DND-41 (cell line): ENCODE measurements at regions not wholly inside any gene's neighbourhood (a gene's known extent, or its start where the extent isn't known, plus 50 kb on each side); places are given as distances from the start of the nearest gene placed in this dataset.

Experiments
- ATAC-seq: fragments of 200-7000 bp; cut with Tn5 transposase; 3 replicates; pipeline ENCODE4 v1.9.1; 2021; ENCODE audit warnings: low read depth; ENCODE audit not compliant: insufficient read depth
- DNase-seq: peaks from one replicate; pipeline ENCODE4 v3.0.0-alpha.2; 2020
- H2AFZ ChIP-seq: 2 replicates; pipeline ENCODE4 v1.6.0; 2012; ENCODE audit warnings: low read depth, low read length
- H3K27ac ChIP-seq: 2 replicates; pipeline ENCODE4 v1.5.1; 2012; ENCODE audit warnings: low read length, inconsistent platforms
- H3K27me3 ChIP-seq: fragments of 200-600 bp; sonication (generic); 2 replicates; pipeline ENCODE4 v1.6.0; 2012; ENCODE audit warnings: low read length, mild to moderate bottlenecking, inconsistent platforms; ENCODE audit not compliant: insufficient read depth, poor library complexity
- H3K36me3 ChIP-seq: 2 replicates; pipeline ENCODE4 v1.5.1; 2012; ENCODE audit warnings: low read length, inconsistent platforms; ENCODE audit not compliant: insufficient read depth
- H3K4me1 ChIP-seq: 2 replicates; pipeline ENCODE4 v1.5.1; 2012; ENCODE audit warnings: mild to moderate bottlenecking, low read length; ENCODE audit not compliant: insufficient read depth
- H3K4me2 ChIP-seq: 2 replicates; pipeline ENCODE4 v1.6.0; 2012; ENCODE audit warnings: mild to moderate bottlenecking, moderate library complexity, low read length, inconsistent platforms; ENCODE audit not compliant: insufficient read depth
- H3K4me3 ChIP-seq, 2 experiments: fragments of 200-600 bp in 1 of 2; shearing (Covaris generic) in 1 of 2; 2 replicates each; pipeline ENCODE4 v1.5.1; 2012 to 2016; ENCODE audit warnings: inconsistent platforms in 2 of 2, low read length in 2 of 2, mild to moderate bottlenecking in 2 of 2, low read depth in 1 of 2, moderate library complexity in 1 of 2
- H3K79me2 ChIP-seq: 2 replicates; pipeline ENCODE4 v1.6.0; 2012; ENCODE audit warnings: low read length, inconsistent platforms; ENCODE audit not compliant: insufficient read depth
- H3K9ac ChIP-seq: 2 replicates; pipeline ENCODE4 v1.6.0; 2012; ENCODE audit warnings: low read depth, mild to moderate bottlenecking, inconsistent platforms, low read length, moderate library complexity
- H3K9me3 ChIP-seq: 2 replicates; pipeline ENCODE4 v1.5.1; 2012; ENCODE audit warnings: low read length, moderate library complexity, mild to moderate bottlenecking, inconsistent platforms; ENCODE audit not compliant: insufficient read depth, severe bottlenecking
- H4K20me1 ChIP-seq: 2 replicates; pipeline ENCODE4 v1.6.0; 2012; ENCODE audit warnings: low read length; ENCODE audit not compliant: insufficient read depth
- EZH2 ChIP-seq: IDR thresholded peaks from 3 replicates; pipeline ENCODE4 v1.6.1; 2012; ENCODE audit warnings: borderline replicate concordance, low read depth, mild to moderate bottlenecking, moderate library complexity, low read length, inconsistent platforms; ENCODE audit not compliant: severe bottlenecking
- TF ChIP-seq, protein P1 (sequence below): IDR thresholded peaks from 2 replicates; pipeline ENCODE4 v1.5.1; 2012; ENCODE audit warnings: borderline replicate concordance, low read length, moderate library complexity, mild to moderate bottlenecking; ENCODE audit not compliant: poor library complexity, severe bottlenecking; ENCODE audit errors: extremely low read depth

DNA sequence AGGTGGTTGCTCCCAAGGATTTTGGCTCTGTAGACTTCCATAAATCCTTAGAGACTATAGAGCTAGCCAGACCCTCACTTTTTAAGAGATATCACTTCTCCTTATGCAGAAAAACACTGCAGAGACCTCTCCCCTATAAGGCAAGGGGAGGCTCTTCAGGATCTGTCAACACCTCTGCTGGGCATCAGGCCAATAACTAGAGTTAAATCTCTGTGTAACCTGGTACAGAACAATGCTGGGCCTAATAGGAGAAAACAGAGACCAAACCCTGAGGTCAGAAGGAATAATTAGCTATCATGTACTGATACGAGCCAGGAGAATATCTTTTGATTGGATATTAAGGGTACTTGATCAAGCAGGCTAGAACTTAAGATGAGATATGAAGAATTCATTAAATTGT is 358.5 kb downstream of the TBC1D4 start:
- no peak overlapping the region for H3K9ac ChIP-seq
- no peak overlapping the region for H3K4me3 ChIP-seq
- H3K4me1 ChIP-seq = no peaks in the 10 kb centered on the region
- DNase-seq = no peak
- no peak overlapping the region for H3K27ac ChIP-seq
- H2AFZ ChIP-seq = no peak overlapping the region
- no peaks in the 10 kb centered on the region for H3K27me3 ChIP-seq
- no peak overlapping the region for H3K4me2 ChIP-seq
- H3K79me2 ChIP-seq = no peaks in the 10 kb centered on the region
- TF ChIP-seq EZH2 = no peak
- TF ChIP-seq, protein P1, sequence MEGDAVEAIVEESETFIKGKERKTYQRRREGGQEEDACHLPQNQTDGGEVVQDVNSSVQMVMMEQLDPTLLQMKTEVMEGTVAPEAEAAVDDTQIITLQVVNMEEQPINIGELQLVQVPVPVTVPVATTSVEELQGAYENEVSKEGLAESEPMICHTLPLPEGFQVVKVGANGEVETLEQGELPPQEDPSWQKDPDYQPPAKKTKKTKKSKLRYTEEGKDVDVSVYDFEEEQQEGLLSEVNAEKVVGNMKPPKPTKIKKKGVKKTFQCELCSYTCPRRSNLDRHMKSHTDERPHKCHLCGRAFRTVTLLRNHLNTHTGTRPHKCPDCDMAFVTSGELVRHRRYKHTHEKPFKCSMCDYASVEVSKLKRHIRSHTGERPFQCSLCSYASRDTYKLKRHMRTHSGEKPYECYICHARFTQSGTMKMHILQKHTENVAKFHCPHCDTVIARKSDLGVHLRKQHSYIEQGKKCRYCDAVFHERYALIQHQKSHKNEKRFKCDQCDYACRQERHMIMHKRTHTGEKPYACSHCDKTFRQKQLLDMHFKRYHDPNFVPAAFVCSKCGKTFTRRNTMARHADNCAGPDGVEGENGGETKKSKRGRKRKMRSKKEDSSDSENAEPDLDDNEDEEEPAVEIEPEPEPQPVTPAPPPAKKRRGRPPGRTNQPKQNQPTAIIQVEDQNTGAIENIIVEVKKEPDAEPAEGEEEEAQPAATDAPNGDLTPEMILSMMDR = no peak
- no peaks in the 10 kb centered on the region for H3K36me3 ChIP-seq
- H4K20me1 ChIP-seq = no peaks in the 10 kb centered on the region
- ATAC-seq = no peak
- no peaks in the 10 kb centered on the region for H3K9me3 ChIP-seq

DNA sequence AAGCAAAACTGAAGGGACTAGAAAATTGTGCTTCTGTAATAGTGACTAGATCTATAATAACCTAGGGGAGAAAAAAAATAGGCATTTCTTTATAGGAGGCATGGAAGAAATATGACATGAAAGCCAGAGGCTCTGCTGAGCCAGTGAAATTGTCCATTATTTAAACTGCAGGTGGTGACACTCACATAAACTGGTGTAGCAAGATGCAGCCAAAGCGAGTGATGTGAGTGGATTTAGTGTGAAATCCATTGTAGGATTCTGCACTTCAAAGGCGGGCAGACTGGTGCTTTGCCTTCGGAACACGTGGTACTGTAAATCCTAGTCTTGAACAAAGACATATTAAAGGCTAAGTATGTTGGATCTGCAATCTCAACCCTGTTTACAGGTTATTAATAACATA is 361.9 kb downstream of the TBC1D4 start:
- H2AFZ ChIP-seq = no peak overlapping the region
- DNase-seq (no peak), ATAC-seq (no peak)
- TF ChIP-seq EZH2 = no peak
- TF ChIP-seq, protein P1 = no peak
- no peaks in the 10 kb centered on the region for H3K79me2 ChIP-seq
- no peak overlapping the region for H3K27ac ChIP-seq
- H3K4me3 ChIP-seq = no peak overlapping the region
- H3K36me3 ChIP-seq = no peaks in the 10 kb centered on the region
- H3K9ac ChIP-seq = no peak overlapping the region
- no peaks in the 10 kb centered on the region for H3K4me1 ChIP-seq
- no peaks in the 10 kb centered on the region for H3K9me3 ChIP-seq
- no peaks in the 10 kb centered on the region for H3K27me3 ChIP-seq
- H4K20me1 ChIP-seq = no peaks in the 10 kb centered on the region
- no peak overlapping the region for H3K4me2 ChIP-seq

DNA sequence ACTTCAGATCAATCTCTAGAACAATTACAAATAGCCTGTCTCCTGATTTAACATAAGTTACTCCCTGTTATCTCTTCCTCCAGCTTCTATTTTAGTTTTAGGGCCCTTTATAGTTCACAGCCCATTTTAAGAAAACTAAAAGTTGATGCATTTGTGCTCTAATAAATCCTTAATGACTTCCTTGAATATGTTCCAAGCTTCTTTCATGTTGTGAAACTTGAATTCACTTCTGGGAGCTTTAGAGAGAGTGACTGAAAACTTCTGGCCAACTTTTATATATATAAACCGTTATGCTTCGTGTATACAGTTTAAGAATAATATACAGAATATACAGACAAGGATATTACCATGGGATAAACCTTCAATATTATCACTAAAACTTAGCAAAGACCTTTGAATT is 366.8 kb downstream of the TBC1D4 start:
- H3K27ac ChIP-seq = no peak overlapping the region
- no peak overlapping the region for H2AFZ ChIP-seq
- no peak overlapping the region for H3K4me2 ChIP-seq
- no peaks in the 10 kb centered on the region for H3K79me2 ChIP-seq
- no peaks in the 10 kb centered on the region for H4K20me1 ChIP-seq
- TF ChIP-seq EZH2 = no peak
- TF ChIP-seq, protein P1 = no peak
- no peaks in the 10 kb centered on the region for H3K27me3 ChIP-seq
- no peak overlapping the region for H3K4me3 ChIP-seq
- no peaks in the 10 kb centered on the region for H3K4me1 ChIP-seq
- no peaks in the 10 kb centered on the region for H3K36me3 ChIP-seq
- no peak for DNase-seq
- no peak for ATAC-seq
- no peaks in the 10 kb centered on the region for H3K9me3 ChIP-seq
- H3K9ac ChIP-seq = no peak overlapping the region

DNA sequence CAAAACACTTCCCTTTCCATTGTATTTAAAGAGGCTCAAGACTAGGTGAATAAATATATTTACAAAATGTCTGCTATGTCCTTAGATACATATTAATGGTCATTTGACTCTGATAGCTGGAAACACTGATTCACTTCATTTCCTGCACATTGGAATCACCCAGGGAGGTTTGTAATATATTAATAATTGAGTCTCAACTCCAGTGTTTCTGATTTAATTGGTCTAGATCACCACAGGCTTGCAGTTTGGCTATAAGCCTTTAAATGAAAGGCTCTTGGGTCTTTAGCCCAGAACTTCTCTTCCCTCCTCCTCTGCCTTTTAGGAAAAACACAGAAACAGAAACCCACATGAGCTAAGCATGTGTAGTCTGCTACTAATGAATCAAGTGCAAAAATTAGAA is 378.0 kb downstream of the TBC1D4 start:
- ATAC-seq (no peak), DNase-seq (no peak)
- no peaks in the 10 kb centered on the region for H3K36me3 ChIP-seq
- H3K27ac ChIP-seq = no peak overlapping the region
- no peak overlapping the region for H3K4me2 ChIP-seq
- no peaks in the 10 kb centered on the region for H3K27me3 ChIP-seq
- TF ChIP-seq, protein P1 = no peak
- H3K4me3 ChIP-seq = no peak overlapping the region
- H3K9me3 ChIP-seq = no peaks in the 10 kb centered on the region
- H2AFZ ChIP-seq = no peak overlapping the region
- H3K9ac ChIP-seq = no peak overlapping the region
- H3K79me2 ChIP-seq = no peaks in the 10 kb centered on the region
- no peaks in the 10 kb centered on the region for H4K20me1 ChIP-seq
- no peaks in the 10 kb centered on the region for H3K4me1 ChIP-seq
